Mucosa of descending colon (tissue), 3 donors: ENCODE measurements at regions not wholly inside any gene's neighbourhood (a gene's known extent, or its start where the extent isn't known, plus 50 kb on each side); places are given as distances from the start of the nearest gene placed in this dataset.

ENCODE experiments used
- ATAC-seq: fragments of 200-7000 bp; cut with Tn5 transposase; one replicate; pipeline ENCODE4 v1.9.1; 2020; ENCODE audit warnings: mild to moderate bottlenecking, moderate library complexity
- DNase-seq, 3 donors: peaks; one replicate each; pipeline ENCODE4 v3.0.0-alpha.2; 2020
- H3K36me3 ChIP-seq: fragments of 200-600 bp; one replicate; pipeline ENCODE4 v1.8.0; 2021; ENCODE audit warnings: low read depth, mild to moderate bottlenecking
- H3K4me1 ChIP-seq: fragments of 200-600 bp; one replicate; pipeline ENCODE4 v1.8.0; 2021; ENCODE audit warnings: low read depth, mild to moderate bottlenecking
- H3K4me3 ChIP-seq: fragments of 200-600 bp; one replicate; pipeline ENCODE4 v1.8.0; 2021; ENCODE audit warnings: mild to moderate bottlenecking
- H3K9me3 ChIP-seq: fragments of 200-600 bp; one replicate; pipeline ENCODE4 v1.8.0; 2021; ENCODE audit warnings: mild to moderate bottlenecking
- intact Hi-C, 2 donors: fragments of 100-400 bp; cut with DNase I in 1 of 2; cut with micrococcal nuclease in 1 of 2; formaldehyde crosslinking; loops; one replicate each; pipeline versions ENCODE4 v1.11.0 to v1.11.1; 2022; cut with DNase I, micrococcal nuclease
- TF ChIP-seq, protein P1 (sequence below): fragments of 200-600 bp; IDR thresholded peaks from one replicate; pipeline ENCODE4 v1.8.0; 2022; ENCODE audit warnings: antibody characterized with exemption, mild to moderate bottlenecking
- donor health status: DM: no; HTN: no; CAD: no; lungs with moderate emphysema.
- donor health status: DM: no; HTN: no; CAD: no.
- donor health status: DM: no; HTN: yes; CAD: no.

DNA sequence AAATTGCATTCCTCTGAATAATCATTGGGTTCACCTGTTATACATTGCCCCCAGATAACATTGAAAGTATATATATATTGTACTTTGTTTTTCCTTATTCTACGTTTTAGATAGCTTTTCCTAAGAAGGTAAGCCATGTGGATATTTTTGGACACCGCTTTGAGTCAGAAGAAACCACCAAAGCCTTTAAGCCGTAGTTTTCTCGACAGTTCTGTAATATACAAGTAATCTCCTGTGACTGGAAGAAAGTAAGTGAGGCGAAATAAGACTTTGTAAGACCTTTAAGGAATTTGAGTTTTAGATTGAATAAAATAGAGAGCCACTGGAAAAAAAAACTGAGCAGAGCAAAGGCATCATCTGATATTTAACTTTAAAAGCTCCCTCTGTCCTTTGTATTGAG lies 1092.0 kb downstream of the DIPK2A start:
- Histone ChIP-seq H3K9me3 (peaks cover 30% of the 10 kb centered on the region), H3K4me3 (no peak overlapping the region), H3K4me1 (no peaks in the 10 kb centered on the region), H3K36me3 (no peaks in the 10 kb centered on the region)
- TF ChIP-seq, protein P1, sequence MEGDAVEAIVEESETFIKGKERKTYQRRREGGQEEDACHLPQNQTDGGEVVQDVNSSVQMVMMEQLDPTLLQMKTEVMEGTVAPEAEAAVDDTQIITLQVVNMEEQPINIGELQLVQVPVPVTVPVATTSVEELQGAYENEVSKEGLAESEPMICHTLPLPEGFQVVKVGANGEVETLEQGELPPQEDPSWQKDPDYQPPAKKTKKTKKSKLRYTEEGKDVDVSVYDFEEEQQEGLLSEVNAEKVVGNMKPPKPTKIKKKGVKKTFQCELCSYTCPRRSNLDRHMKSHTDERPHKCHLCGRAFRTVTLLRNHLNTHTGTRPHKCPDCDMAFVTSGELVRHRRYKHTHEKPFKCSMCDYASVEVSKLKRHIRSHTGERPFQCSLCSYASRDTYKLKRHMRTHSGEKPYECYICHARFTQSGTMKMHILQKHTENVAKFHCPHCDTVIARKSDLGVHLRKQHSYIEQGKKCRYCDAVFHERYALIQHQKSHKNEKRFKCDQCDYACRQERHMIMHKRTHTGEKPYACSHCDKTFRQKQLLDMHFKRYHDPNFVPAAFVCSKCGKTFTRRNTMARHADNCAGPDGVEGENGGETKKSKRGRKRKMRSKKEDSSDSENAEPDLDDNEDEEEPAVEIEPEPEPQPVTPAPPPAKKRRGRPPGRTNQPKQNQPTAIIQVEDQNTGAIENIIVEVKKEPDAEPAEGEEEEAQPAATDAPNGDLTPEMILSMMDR = no peak
- DNase-seq (no peak), ATAC-seq (no peak)
- intact Hi-C loops = no loop called here

DNA sequence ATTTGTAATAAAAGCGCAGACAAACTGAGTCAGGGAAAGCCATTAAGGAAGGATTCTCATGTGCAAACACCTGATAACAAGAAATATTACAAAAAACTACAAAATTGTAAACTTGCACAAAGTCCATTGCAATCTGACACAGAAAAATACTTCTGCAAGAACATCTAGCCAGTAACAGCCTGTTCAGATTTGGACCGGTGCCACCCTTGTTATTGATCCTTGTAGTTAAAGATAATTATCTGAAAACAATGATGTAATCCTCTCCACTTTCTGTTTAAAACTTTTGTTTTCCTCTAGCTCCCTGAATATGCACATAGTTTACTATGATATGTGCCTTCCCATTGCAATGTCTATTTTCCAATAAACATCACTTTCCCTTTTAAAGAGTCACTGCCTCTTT lies 1090.2 kb downstream of the PLOD2 start:
- ATAC-seq = no peak
- H3K36me3 ChIP-seq = no peaks in the 10 kb centered on the region
- no peaks in the 10 kb centered on the region for H3K4me1 ChIP-seq
- intact Hi-C loops = no loop called here
- peaks cover 3% of the 10 kb centered on the region for H3K9me3 ChIP-seq
- DNase-seq = no peak
- no peak overlapping the region for H3K4me3 ChIP-seq
- TF ChIP-seq, protein P1 = no peak

DNA sequence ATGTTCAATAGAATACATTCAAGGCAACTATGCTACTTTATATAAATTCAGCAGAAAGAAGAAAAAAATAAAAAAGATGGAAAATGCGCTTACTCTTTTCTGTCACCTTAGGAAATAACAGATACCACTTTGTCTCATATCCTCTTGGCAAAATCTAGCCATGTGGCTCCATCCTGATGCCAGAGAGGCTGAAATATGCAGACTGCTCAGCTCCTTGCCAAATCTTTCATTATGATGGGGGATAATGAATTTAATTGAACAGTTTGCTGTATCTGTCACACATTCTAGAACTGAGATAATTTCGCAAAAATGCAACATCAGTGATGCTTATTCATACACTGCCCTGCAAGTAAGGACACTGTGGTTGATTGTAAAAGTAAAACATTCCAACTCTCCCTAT lies 1081.5 kb downstream of the PLOD2 start:
- intact Hi-C loops = no loop called here
- TF ChIP-seq, protein P1 = no peak
- DNase-seq (no peak), ATAC-seq (no peak)
- Histone ChIP-seq H3K36me3 (no peaks in the 10 kb centered on the region), H3K4me3 (no peak overlapping the region), H3K4me1 (no peaks in the 10 kb centered on the region), H3K9me3 (no peaks in the 10 kb centered on the region)

DNA sequence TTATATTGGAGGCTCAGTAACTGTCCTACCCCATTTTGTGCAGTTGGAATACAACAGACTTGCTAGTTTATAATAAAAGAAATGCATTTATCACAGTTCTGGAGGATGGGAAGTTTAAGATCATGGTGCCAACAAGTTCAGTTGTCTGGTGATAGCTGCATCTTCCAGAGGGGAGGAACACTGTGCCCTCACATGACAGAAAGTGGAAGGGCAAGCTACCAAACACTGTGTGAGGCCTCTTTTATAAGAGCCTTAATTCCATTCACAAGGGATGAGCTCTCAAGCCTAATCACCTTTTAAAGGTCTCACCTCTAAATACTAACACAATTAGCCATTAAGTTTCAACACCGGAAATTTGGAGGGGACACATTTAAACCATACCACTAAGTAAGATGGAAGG lies 1073.9 kb downstream of the PLOD2 start:
- intact Hi-C loops = no loop called here
- TF ChIP-seq, protein P1 = no peak
- H3K36me3 ChIP-seq = no peaks in the 10 kb centered on the region
- no peak for ATAC-seq
- H3K4me1 ChIP-seq = no peaks in the 10 kb centered on the region
- no peak overlapping the region for H3K4me3 ChIP-seq
- no peaks in the 10 kb centered on the region for H3K9me3 ChIP-seq
- no peak for DNase-seq

DNA sequence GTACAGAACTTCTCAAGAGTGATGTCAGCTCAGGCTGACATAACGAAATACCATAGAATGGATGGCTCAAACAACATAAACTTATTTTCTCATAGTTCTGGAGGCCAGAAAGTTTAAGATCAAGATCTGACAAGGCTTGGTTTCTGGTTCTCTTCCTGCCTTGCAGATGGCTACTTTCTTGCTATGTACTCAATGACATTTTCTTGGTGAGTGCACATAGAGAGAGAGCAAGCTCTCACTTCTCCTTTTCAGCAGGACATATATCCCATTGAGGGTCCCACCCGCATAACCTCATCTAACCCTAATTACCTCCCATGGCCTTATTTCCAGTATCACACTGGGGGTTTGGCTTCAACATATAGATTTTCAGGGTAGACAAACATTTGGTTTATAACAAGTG lies 1072.1 kb downstream of the PLOD2 start:
- H3K9me3 ChIP-seq = no peaks in the 10 kb centered on the region
- H3K4me3 ChIP-seq = no peak overlapping the region
- TF ChIP-seq, protein P1 = no peak
- DNase-seq (no peak), ATAC-seq (no peak)
- no peaks in the 10 kb centered on the region for H3K36me3 ChIP-seq
- H3K4me1 ChIP-seq = no peaks in the 10 kb centered on the region
- intact Hi-C loops = no loop called here

DNA sequence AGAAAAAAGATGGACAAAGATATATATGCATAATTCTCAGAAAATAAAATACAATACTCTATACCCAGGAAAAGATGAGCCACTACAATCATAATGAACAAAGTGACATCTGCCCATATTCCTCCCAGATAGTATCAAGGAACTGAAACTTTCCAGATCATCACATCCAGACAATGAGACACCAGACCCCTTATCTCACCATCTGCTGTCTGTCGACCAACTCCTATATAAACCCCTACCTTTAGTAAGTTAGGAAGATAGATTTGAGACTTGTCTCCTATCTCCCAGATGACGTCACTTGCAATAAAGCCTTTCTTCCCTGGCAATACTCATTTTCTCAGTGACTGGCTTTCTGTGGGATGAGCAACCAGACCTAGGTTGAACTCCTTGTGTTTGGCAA lies 1071.6 kb downstream of the PLOD2 start:
- Histone ChIP-seq H3K4me1 (no peaks in the 10 kb centered on the region), H3K9me3 (no peaks in the 10 kb centered on the region), H3K4me3 (no peak overlapping the region), H3K36me3 (no peaks in the 10 kb centered on the region)
- intact Hi-C loops = no loop called here
- ATAC-seq = no peak
- TF ChIP-seq, protein P1 = no peak
- DNase-seq = no peak
